CD4-positive, alpha-beta T cell (primary cell): ENCODE measurements at regions not wholly inside any gene's neighbourhood (a gene's known extent, or its start where the extent isn't known, plus 50 kb on each side); places are given as distances from the start of the nearest gene placed in this dataset.
A peak's percentile ranks its signal among the peaks of the same experiment; 100 is the strongest.

Experiments used
- ATAC-seq: fragments of 200-7000 bp; cut with Tn5 transposase; one replicate; pipeline ENCODE4 v1.10.0; 2022; ENCODE audit warnings: mild to moderate bottlenecking; ENCODE audit not compliant: poor library complexity
- CTCF ChIA-PET: fragments of 350-600 bp; sonication (Branson Sonifier 250); formaldehyde crosslinking; loops from one replicate; lab custom pipeline; 2021; ENCODE audit warnings: antibody characterized with exemption, inconsistent platforms; lab: Charles Lee
- POLR2A ChIA-PET: fragments of 350-600 bp; sonication (Branson Sonifier 250); formaldehyde crosslinking; loops from one replicate; lab custom pipeline; 2021; ENCODE audit warnings: antibody characterized with exemption, inconsistent platforms; lab: Charles Lee
- DNase-seq, 14 experiments: peaks; one replicate each; pipeline ENCODE4 v3.0.0-alpha.2; 2013 to 2020; ENCODE audit warnings: mixed read lengths in 2 of 14
- H3K27ac ChIP-seq, 2 donors: one replicate each; pipeline versions ENCODE4 v1.5.1 to v1.7.0; 2013; ENCODE audit warnings: low read length in 2 of 2, low read depth in 1 of 2, mild to moderate bottlenecking in 1 of 2
- H3K27me3 ChIP-seq, 2 experiments: 1 replicate in 1 of 2; 2 replicates in 1 of 2; pipeline versions ENCODE4 v1.6.1 to v1.7.0; 2013; ENCODE audit warnings: low read length in 2 of 2, control low read depth in 1 of 2, mild to moderate bottlenecking in 1 of 2, moderate library complexity in 1 of 2; ENCODE audit not compliant: insufficient read depth in 2 of 2, control insufficient read depth in 1 of 2
- H3K36me3 ChIP-seq: one replicate; pipeline ENCODE4 v1.6.1; 2013; ENCODE audit warnings: low read length, control low read depth; ENCODE audit not compliant: insufficient read depth
- H3K4me1 ChIP-seq: one replicate; pipeline ENCODE4 v1.6.1; 2013; ENCODE audit warnings: low read length, control low read depth; ENCODE audit not compliant: insufficient read depth
- H3K4me3 ChIP-seq: one replicate; pipeline ENCODE4 v1.5.1; 2013; ENCODE audit warnings: mild to moderate bottlenecking, low read length, moderate library complexity
- H3K9me3 ChIP-seq, 2 experiments: 1 replicate in 1 of 2; 2 replicates in 1 of 2; pipeline versions ENCODE4 v1.6.1 to v1.7.0; 2013; ENCODE audit warnings: low read length in 2 of 2, mild to moderate bottlenecking in 2 of 2, control low read depth in 1 of 2, moderate library complexity in 1 of 2; ENCODE audit not compliant: control insufficient read depth in 1 of 2, insufficient read depth in 1 of 2
- H3K27ac Mint-ChIP-seq: one replicate; pipeline ENCODE4 v1.8.0; 2020; ENCODE audit warnings: mixed read lengths
- H3K27me3 Mint-ChIP-seq: one replicate; pipeline ENCODE4 v1.8.0; 2021; ENCODE audit warnings: mixed read lengths
- H3K36me3 Mint-ChIP-seq: one replicate; pipeline ENCODE4 v1.8.0; 2021; ENCODE audit warnings: low read depth, mixed read lengths
- H3K4me1 Mint-ChIP-seq: one replicate; pipeline ENCODE4 v1.8.0; 2021; ENCODE audit warnings: low read depth, mixed read lengths
- H3K4me3 Mint-ChIP-seq: one replicate; pipeline ENCODE4 v1.8.0; 2020; ENCODE audit warnings: mild to moderate bottlenecking, mixed read lengths
- H3K9me3 Mint-ChIP-seq: one replicate; pipeline ENCODE4 v1.8.0; 2020; ENCODE audit warnings: mixed read lengths
- intact Hi-C, 2 experiments: fragments of 100-400 bp; cut with DNase I in 1 of 2; cut with micrococcal nuclease in 1 of 2; formaldehyde crosslinking; loops; one replicate each; pipeline versions ENCODE4 v1.15.1 to v1.9.0; 2023 to 2025; cut with DNase I, micrococcal nuclease
- TF ChIP-seq, protein P1 (sequence below): fragments of 200-600 bp; IDR thresholded peaks from one replicate; pipeline ENCODE4 v1.8.0; 2022; ENCODE audit warnings: antibody characterized with exemption, mild to moderate bottlenecking

DNA sequence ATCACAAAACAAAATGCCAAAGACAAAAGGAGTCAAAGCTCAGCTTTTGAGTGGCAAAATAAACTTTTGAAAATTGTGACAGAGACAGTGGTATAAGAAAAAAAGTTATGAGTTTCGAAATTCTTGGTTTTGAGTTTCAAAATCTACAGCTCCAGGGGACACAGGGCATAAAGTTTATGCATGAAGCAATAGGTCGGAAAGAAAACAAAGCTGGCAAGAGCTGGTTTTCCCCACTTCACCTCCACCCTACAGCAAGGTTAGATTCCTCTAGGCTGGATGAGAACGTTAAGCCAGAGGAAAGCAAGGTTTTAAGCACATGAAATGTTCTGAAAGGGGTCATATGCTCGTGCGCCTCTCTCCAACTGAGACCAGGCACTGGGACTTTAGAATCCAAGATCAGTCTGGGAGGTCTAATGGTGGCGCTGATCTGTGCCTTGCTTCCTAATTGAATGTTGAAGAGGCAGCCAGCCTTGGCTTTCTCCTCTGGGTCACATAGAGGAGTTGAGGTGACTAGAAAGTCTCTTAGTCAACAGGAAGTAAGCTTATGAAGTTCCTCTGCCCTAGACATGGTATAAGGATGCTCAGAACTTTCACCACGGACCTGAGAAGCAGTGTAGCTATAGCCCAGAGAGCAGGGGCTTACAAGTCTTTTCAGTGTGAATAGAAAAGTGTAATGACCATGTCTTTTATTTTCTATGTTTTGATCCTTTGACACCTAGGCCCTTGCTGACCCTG is 167.7 kb upstream of the DMAC1 start:
- H3K9me3 Mint-ChIP-seq = no peaks in the 10 kb centered on the region
- no peaks in the 10 kb centered on the region for H3K27me3 Mint-ChIP-seq
- H3K4me1 Mint-ChIP-seq = peaks cover 15% of the 10 kb centered on the region
- no peaks in the 10 kb centered on the region for H3K27me3 ChIP-seq
- no peak overlapping the region for H3K4me3 ChIP-seq
- H3K4me3 Mint-ChIP-seq = no peak overlapping the region
- H3K4me1 ChIP-seq = peaks cover 9% of the 10 kb centered on the region
- no peaks in the 10 kb centered on the region for H3K36me3 ChIP-seq
- H3K27ac Mint-ChIP-seq = peak overlapping the region; percentile 47
- CTCF ChIA-PET = no interaction called here
- no peaks in the 10 kb centered on the region for H3K36me3 Mint-ChIP-seq
- ATAC-seq (peak; percentile 82), DNase-seq (peak in 3 of 14 experiments; percentile 24 to 27 (median 26))
- TF ChIP-seq, protein P1, sequence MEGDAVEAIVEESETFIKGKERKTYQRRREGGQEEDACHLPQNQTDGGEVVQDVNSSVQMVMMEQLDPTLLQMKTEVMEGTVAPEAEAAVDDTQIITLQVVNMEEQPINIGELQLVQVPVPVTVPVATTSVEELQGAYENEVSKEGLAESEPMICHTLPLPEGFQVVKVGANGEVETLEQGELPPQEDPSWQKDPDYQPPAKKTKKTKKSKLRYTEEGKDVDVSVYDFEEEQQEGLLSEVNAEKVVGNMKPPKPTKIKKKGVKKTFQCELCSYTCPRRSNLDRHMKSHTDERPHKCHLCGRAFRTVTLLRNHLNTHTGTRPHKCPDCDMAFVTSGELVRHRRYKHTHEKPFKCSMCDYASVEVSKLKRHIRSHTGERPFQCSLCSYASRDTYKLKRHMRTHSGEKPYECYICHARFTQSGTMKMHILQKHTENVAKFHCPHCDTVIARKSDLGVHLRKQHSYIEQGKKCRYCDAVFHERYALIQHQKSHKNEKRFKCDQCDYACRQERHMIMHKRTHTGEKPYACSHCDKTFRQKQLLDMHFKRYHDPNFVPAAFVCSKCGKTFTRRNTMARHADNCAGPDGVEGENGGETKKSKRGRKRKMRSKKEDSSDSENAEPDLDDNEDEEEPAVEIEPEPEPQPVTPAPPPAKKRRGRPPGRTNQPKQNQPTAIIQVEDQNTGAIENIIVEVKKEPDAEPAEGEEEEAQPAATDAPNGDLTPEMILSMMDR = no peak
- H3K27ac ChIP-seq = no peak overlapping the region
- POLR2A ChIA-PET = interaction anchor here (1.7 kb wide), 1 partner anchor 9 kb away, joined by 11 read pairs; no protein-coding TSS in a partner anchor
- intact Hi-C loops = loop anchor here in 1 of 2 experiments (5.0 kb wide), 1 partner anchor 50 kb away; no protein-coding TSS in a partner anchor
- no peaks in the 10 kb centered on the region for H3K9me3 ChIP-seq

DNA sequence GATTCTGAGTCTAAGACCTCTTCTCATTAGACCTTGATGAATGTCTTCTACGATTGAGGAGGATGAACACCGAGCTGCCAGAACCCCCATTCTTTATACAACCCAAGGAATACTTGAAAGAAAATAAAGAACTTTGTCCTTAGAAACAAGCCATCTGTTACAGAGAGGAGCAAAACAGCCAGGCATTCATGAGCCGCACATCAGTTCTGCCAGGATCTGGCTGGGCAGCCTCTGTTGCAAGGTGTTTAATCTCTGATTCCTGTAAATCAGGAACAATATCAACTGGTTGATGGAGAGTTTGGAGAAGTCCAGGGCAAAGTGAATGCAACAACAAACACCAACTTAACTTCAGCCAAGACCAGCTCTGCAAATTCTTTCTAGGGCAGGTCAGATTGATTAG is 165.5 kb upstream of the DMAC1 start:
- Mint-ChIP-seq H3K4me3 (no peak overlapping the region), H3K27me3 (no peaks in the 10 kb centered on the region), H3K9me3 (no peaks in the 10 kb centered on the region), H3K27ac (no peak overlapping the region), H3K4me1 (peaks cover 15% of the 10 kb centered on the region), H3K36me3 (no peaks in the 10 kb centered on the region)
- intact Hi-C loops = loop anchor here in 1 of 2 experiments (5.0 kb wide), 1 partner anchor 48 kb away; no protein-coding TSS in a partner anchor
- H3K9me3 ChIP-seq = no peaks in the 10 kb centered on the region
- ChIA-PET CTCF (no interaction called here), POLR2A (no interaction called here)
- TF ChIP-seq, protein P1 = no peak
- H3K36me3 ChIP-seq = no peaks in the 10 kb centered on the region
- no peak for ATAC-seq
- H3K27me3 ChIP-seq = no peaks in the 10 kb centered on the region
- no peak for DNase-seq
- peaks cover 9% of the 10 kb centered on the region for H3K4me1 ChIP-seq
- H3K27ac ChIP-seq = no peak overlapping the region
- H3K4me3 ChIP-seq = no peak overlapping the region

DNA sequence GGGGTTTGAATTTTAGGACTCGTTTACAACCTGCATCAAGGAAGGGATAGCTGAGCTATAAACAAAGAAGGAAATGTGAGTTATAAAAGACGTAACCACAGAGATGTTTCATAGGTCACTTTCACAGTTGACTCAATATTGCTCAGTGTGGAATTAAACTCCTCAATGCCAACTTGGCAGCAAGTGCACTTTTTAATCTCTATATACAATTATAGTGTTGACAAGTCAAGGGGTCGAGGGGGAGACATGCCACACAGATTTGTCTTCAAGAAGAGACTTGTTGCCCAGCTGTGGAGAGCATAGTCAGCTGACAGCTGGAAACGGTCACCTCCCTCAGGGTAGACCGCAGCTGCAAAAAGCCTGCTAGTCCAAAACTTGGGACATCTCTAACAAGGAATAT is 163.4 kb upstream of the DMAC1 start:
- POLR2A ChIA-PET = no interaction called here
- no peaks in the 10 kb centered on the region for H3K36me3 Mint-ChIP-seq
- Histone ChIP-seq H3K9me3 (no peaks in the 10 kb centered on the region), H3K36me3 (no peaks in the 10 kb centered on the region), H3K27ac (no peak overlapping the region), H3K27me3 (no peaks in the 10 kb centered on the region), H3K4me3 (no peak overlapping the region), H3K4me1 (peaks cover 9% of the 10 kb centered on the region)
- TF ChIP-seq, protein P1 = no peak
- peaks cover 24% of the 10 kb centered on the region for H3K4me1 Mint-ChIP-seq
- ATAC-seq (no peak), DNase-seq (no peak)
- CTCF ChIA-PET = no interaction called here
- no peaks in the 10 kb centered on the region for H3K27me3 Mint-ChIP-seq
- intact Hi-C loops = no loop called here
- H3K4me3 Mint-ChIP-seq = no peak overlapping the region
- H3K9me3 Mint-ChIP-seq = no peaks in the 10 kb centered on the region
- no peak overlapping the region for H3K27ac Mint-ChIP-seq
